HepG2 (cell line): ENCODE measurements at regions not wholly inside any gene's neighbourhood (a gene's known extent, or its start where the extent isn't known, plus 50 kb on each side); places are given as distances from the start of the nearest gene placed in this dataset.

Source experiments
- ATAC-seq: fragments of 200-7000 bp; cut with Tn5 transposase; 3 replicates; pipeline ENCODE4 v1.9.1; 2020; ENCODE audit warnings: mild to moderate bottlenecking, moderate library complexity
- BruUV-seq: library from RNA; stranded (reverse); fragments of 400-500 nt; replicated peaks from 2 replicates; lab custom pipeline; 2021; lab: Mats Ljungman, UMichigan
- CTCF ChIA-PET: fragments of 300-600 bp; formaldehyde crosslinking; extraction: SDS; loops from one replicate; lab custom pipeline; 2021; ENCODE audit warnings: low total read pairs, inconsistent platforms, low intra/inter-chr PET ratio; lab: Yijun Ruan, JAX
- POLR2A ChIA-PET: fragments of 350-600 bp; sonication (Branson Sonifier 250); formaldehyde crosslinking; loops from one replicate; lab custom pipeline; 2020; ENCODE audit warnings: antibody characterized with exemption, inconsistent platforms; lab: Yijun Ruan, JAX
- DNase-seq: peaks from one replicate; pipeline ENCODE4 v3.0.0-alpha.2; 2015; ENCODE audit warnings: low spot score
- FAIRE-seq: peaks from 3 replicates; lab custom pipeline; 2011; peaks lifted over from hg19 to GRCh38; lab: Jason Lieb, UNC
- H2AFZ ChIP-seq: one replicate; pipeline ENCODE4 v1.6.1; 2011; ENCODE audit warnings: low read length, inconsistent platforms
- H3K27ac ChIP-seq: fragments of 300-600 bp; 3 replicates; pipeline ENCODE4 v1.8.0; 2011; ENCODE audit warnings: mixed run types, mild to moderate bottlenecking, mixed read lengths, low read length, inconsistent platforms; ENCODE audit not compliant: insufficient read depth; ENCODE audit errors: extremely low read length
- H3K27me3 ChIP-seq, 2 experiments: fragments of 200-600 bp in 1 of 2; 2 replicates in 1 of 2; 3 replicates in 1 of 2; pipeline versions ENCODE4 v1.6.0 to v1.8.0; 2011; ENCODE audit warnings: low read length in 2 of 2, mild to moderate bottlenecking in 2 of 2, moderate library complexity in 2 of 2, inconsistent platforms in 1 of 2; ENCODE audit not compliant: insufficient read depth in 2 of 2, control insufficient read depth in 1 of 2
- H3K36me3 ChIP-seq, 2 experiments: fragments of 200-600 bp in 1 of 2; replicated peaks in 1 of 2; 2 replicates in 1 of 2; 3 replicates in 1 of 2; pipeline versions ENCODE4 v1.5.1 to v1.8.0; 2011; ENCODE audit warnings: low read length in 2 of 2, inconsistent platforms in 1 of 2; ENCODE audit not compliant: insufficient read depth in 2 of 2, control insufficient read depth in 1 of 2
- H3K4me1 ChIP-seq: 2 replicates; pipeline ENCODE4 v1.5.1; 2012; ENCODE audit warnings: low read length, inconsistent platforms; ENCODE audit not compliant: insufficient read depth
- H3K4me2 ChIP-seq: 2 replicates; pipeline ENCODE4 v1.6.0; 2011; ENCODE audit warnings: low read depth, low read length, inconsistent platforms
- H3K4me3 ChIP-seq, 3 experiments: fragments of 200-600 bp in 1 of 3; sonication (generic), shearing (Covaris generic) in 1 of 3; replicated peaks in 1 of 3; 2 replicates each; pipeline ENCODE4 v1.5.1; 2011 to 2016; ENCODE audit warnings: low read length in 3 of 3, inconsistent platforms in 2 of 3, low read depth in 2 of 3, mild to moderate bottlenecking in 2 of 3, control low read depth in 1 of 3, mixed read lengths in 1 of 3; ENCODE audit not compliant: insufficient read depth in 1 of 3
- H3K79me2 ChIP-seq: one replicate; pipeline ENCODE4 v1.6.1; 2011; ENCODE audit warnings: low read length, inconsistent platforms; ENCODE audit not compliant: insufficient read depth
- H3K9ac ChIP-seq: 2 replicates; pipeline ENCODE4 v1.6.0; 2011; ENCODE audit warnings: mild to moderate bottlenecking, low read depth, low read length, inconsistent platforms; ENCODE audit not compliant: insufficient read depth
- H3K9me3 ChIP-seq: 2 replicates; pipeline ENCODE4 v1.5.1; 2012; ENCODE audit warnings: mild to moderate bottlenecking, low read length
- H4K20me1 ChIP-seq: 2 replicates; pipeline ENCODE4 v1.6.0; 2011; ENCODE audit warnings: inconsistent platforms, mild to moderate bottlenecking, low read length, moderate library complexity; ENCODE audit not compliant: insufficient read depth
- ARID3A ChIP-seq: IDR thresholded peaks from 2 replicates; pipeline ENCODE4 v1.6.1; 2012; ENCODE audit warnings: low read depth, low read length, improper control_type of control experiment
- MED13 ChIP-seq: sonication (generic); formaldehyde crosslinking; IDR thresholded peaks from 2 replicates; pipeline ENCODE4 v1.5.0; 2020; ENCODE audit warnings: missing genetic modification reagents
- TMF1 ChIP-seq: sonication (generic); formaldehyde crosslinking; IDR thresholded peaks from 2 replicates; pipeline ENCODE4 v1.8.1; 2022; ENCODE audit warnings: low read depth, missing genetic modification reagents
- WIZ ChIP-seq: sonication (generic); formaldehyde crosslinking; IDR thresholded peaks from 2 replicates; pipeline ENCODE4 v1.5.1; 2020; ENCODE audit warnings: mild to moderate bottlenecking, missing genetic modification reagents
- ZC3H4 ChIP-seq: sonication (generic); formaldehyde crosslinking; IDR thresholded peaks from 2 replicates; pipeline ENCODE4 v1.4.0; 2020; ENCODE audit warnings: missing genetic modification reagents, borderline replicate concordance
- WGBS: methylation state at CpG from one replicate; pipeline ENCODE4 v1.1.6; 2017; ENCODE audit warnings: low lambda C conversion rate; 5-methylcytosine and 5-hydroxymethylcytosine counted together
- in situ Hi-C: cut with HindIII; loops from 2 replicates; pipeline ENCODE4 v1.10.0; 2017; ENCODE audit warnings: low pct_unique_long_range_greater_than_20kb; ENCODE audit not compliant: extremely low pct_ligation_motif_present
- intact Hi-C: fragments of 100-400 bp; cut with micrococcal nuclease; formaldehyde crosslinking; loops from one replicate; pipeline ENCODE4 v1.10.0; 2022; ENCODE audit not compliant: unreplicated experiment

GRCh38 chr2:83747141-83747540 is 711.9 kb downstream of the SUCLG1 start (continued):
- no peak for TF ChIP-seq ARID3A

GRCh38 chr2:83744855-83745254 is 714.2 kb downstream of the SUCLG1 start:
- no peak overlapping the region for H2AFZ ChIP-seq
- no peak overlapping the region for H3K4me3 ChIP-seq
- POLR2A ChIA-PET: no interaction called here
- DNase-seq: no peak
- BruUV-seq: no TSS peak
- H3K36me3 ChIP-seq: no peaks in the 10 kb centered on the region
- no peak for TF ChIP-seq WIZ (CRISPR knock-in tag)
- no peak for TF ChIP-seq ZC3H4 (CRISPR knock-in tag)
- TF ChIP-seq TMF1 (CRISPR knock-in tag): no peak
- no peak for TF ChIP-seq MED13 (CRISPR knock-in tag)
- TF ChIP-seq, all 625 proteins: peak for 0
- no peak overlapping the region for H3K4me2 ChIP-seq
- no peak overlapping the region for H3K9ac ChIP-seq
- intact Hi-C loops: no loop called here
- no peaks in the 10 kb centered on the region; a peak in 1 of 5 replicates for H3K27me3 ChIP-seq
- no peak overlapping the region for H3K27ac ChIP-seq
- no peak for FAIRE-seq
- in situ Hi-C loops: no loop called here
- H3K4me1 ChIP-seq: no peaks in the 10 kb centered on the region
- no peak for ATAC-seq
- CTCF ChIA-PET: no interaction called here
- H3K9me3 ChIP-seq: peaks cover 79% of the 10 kb centered on the region
- no peaks in the 10 kb centered on the region for H3K79me2 ChIP-seq
- no peaks in the 10 kb centered on the region for H4K20me1 ChIP-seq
- 53% methylated on average over 4 of the region's 4 CpGs for WGBS
